IMR-90 (cell line): ENCODE measurements at regions not wholly inside any gene's neighbourhood (a gene's known extent, or its start where the extent isn't known, plus 50 kb on each side); places are given as distances from the start of the nearest gene placed in this dataset.

Experiments used
- ATAC-seq: fragments of 200-7000 bp; cut with Tn5 transposase; 2 replicates; pipeline ENCODE4 v1.9.1; 2020; ENCODE audit warnings: low read depth, mild to moderate bottlenecking, moderate library complexity
- BruUV-seq: library from RNA; stranded (reverse); fragments of 400-500 nt; replicated peaks from 2 replicates; lab custom pipeline; 2021; lab: Mats Ljungman, UMichigan
- CTCF ChIA-PET: fragments of 300-600 bp; formaldehyde crosslinking; extraction: SDS; loops from one replicate; lab custom pipeline; 2021; ENCODE audit warnings: antibody characterized with exemption; lab: Yijun Ruan, JAX
- POLR2A ChIA-PET: fragments of 300-600 bp; sonication (Branson Sonifier 250); formaldehyde crosslinking; loops from one replicate; lab custom pipeline; 2022; ENCODE audit warnings: antibody characterized with exemption; ENCODE audit not compliant: unreplicated experiment; lab: Charles Lee
- DNase-seq: peaks from one replicate; pipeline ENCODE4 v3.0.0; 2013
- H2AFZ ChIP-seq: replicated peaks from 2 replicates; pipeline ENCODE3; 2013; ENCODE audit warnings: low read length, mild to moderate bottlenecking; ENCODE audit not compliant: poor library complexity
- H2AK5ac ChIP-seq: 2 replicates; pipeline ENCODE4 v1.6.1; 2013; ENCODE audit warnings: low read depth, low read length, inconsistent platforms
- H2AK9ac ChIP-seq: replicated peaks from 2 replicates; pipeline ENCODE3; 2013; ENCODE audit warnings: mild to moderate bottlenecking, low read depth, low read length, moderate library complexity; ENCODE audit not compliant: poor library complexity
- H2BK120ac ChIP-seq: 2 replicates; pipeline ENCODE4 v1.6.1; 2013; ENCODE audit warnings: low read depth, low read length, inconsistent platforms
- H2BK15ac ChIP-seq: 3 replicates; pipeline ENCODE4 v1.6.1; 2013; ENCODE audit warnings: low read depth, low read length, inconsistent platforms
- H2BK20ac ChIP-seq: 2 replicates; pipeline ENCODE4 v1.6.1; 2013; ENCODE audit warnings: low read depth, mild to moderate bottlenecking, inconsistent platforms, low read length, moderate library complexity
- H2BK5ac ChIP-seq: 2 replicates; pipeline ENCODE4 v1.6.1; 2013; ENCODE audit warnings: mild to moderate bottlenecking, low read depth, low read length, inconsistent platforms; ENCODE audit not compliant: poor library complexity, severe bottlenecking
- H3K14ac ChIP-seq: replicated peaks from 2 replicates; pipeline ENCODE4 v1.6.1; 2013; ENCODE audit warnings: low read depth, low read length, inconsistent platforms
- H3K18ac ChIP-seq: 2 replicates; pipeline ENCODE4 v1.6.1; 2013; ENCODE audit warnings: low read depth, low read length, control low read depth
- H3K23ac ChIP-seq: 2 replicates; pipeline ENCODE4 v1.6.1; 2013; ENCODE audit warnings: low read depth, low read length, inconsistent platforms
- H3K27ac ChIP-seq: 2 replicates; pipeline ENCODE4 v1.5.1; 2013; ENCODE audit warnings: mild to moderate bottlenecking, control low read depth, low read length; ENCODE audit not compliant: insufficient read depth
- H3K27me3 ChIP-seq: 2 replicates; pipeline ENCODE4 v1.6.1; 2013; ENCODE audit warnings: low read length; ENCODE audit not compliant: control insufficient read depth, insufficient read depth
- H3K36me3 ChIP-seq: 2 replicates; pipeline ENCODE4 v1.6.1; 2013; ENCODE audit warnings: low read length, mixed read lengths; ENCODE audit not compliant: control insufficient read depth, insufficient read depth
- H3K4ac ChIP-seq: 2 replicates; pipeline ENCODE4 v1.6.1; 2013; ENCODE audit warnings: low read depth, low read length, inconsistent platforms
- H3K4me1 ChIP-seq: 2 replicates; pipeline ENCODE4 v1.6.1; 2013; ENCODE audit warnings: low read length, mixed read lengths; ENCODE audit not compliant: control insufficient read depth, insufficient read depth
- H3K4me2 ChIP-seq: 2 replicates; pipeline ENCODE4 v1.6.1; 2013; ENCODE audit warnings: low read depth, mild to moderate bottlenecking, control low read depth, low read length, moderate library complexity
- H3K4me3 ChIP-seq: 2 replicates; pipeline ENCODE4 v1.5.1; 2013; ENCODE audit warnings: low read depth, mild to moderate bottlenecking, control low read depth, low read length, moderate library complexity; ENCODE audit not compliant: insufficient read depth
- H3K56ac ChIP-seq: 2 replicates; pipeline ENCODE4 v1.6.1; 2013; ENCODE audit warnings: low read length, inconsistent platforms; ENCODE audit not compliant: insufficient read depth; ENCODE audit errors: extremely low read depth
- H3K79me1 ChIP-seq, 2 experiments: 2 replicates each; pipeline ENCODE4 v1.6.1; 2013; ENCODE audit warnings: low read length in 2 of 2, inconsistent platforms in 1 of 2, low read depth in 1 of 2
- H3K9ac ChIP-seq: 2 replicates; pipeline ENCODE4 v1.6.1; 2013; ENCODE audit warnings: low read depth, low read length, control low read depth
- H3K9me1 ChIP-seq: 2 replicates; pipeline ENCODE4 v1.6.1; 2013; ENCODE audit warnings: low read length, inconsistent platforms; ENCODE audit not compliant: insufficient read depth
- H3K9me3 ChIP-seq: 2 replicates; pipeline ENCODE4 v1.6.1; 2013; ENCODE audit warnings: low read length; ENCODE audit not compliant: control insufficient read depth, insufficient read depth
- H4K20me1 ChIP-seq: 2 replicates; pipeline ENCODE4 v1.6.1; 2013; ENCODE audit warnings: low read length, inconsistent platforms; ENCODE audit not compliant: insufficient read depth
- H4K5ac ChIP-seq: 2 replicates; pipeline ENCODE4 v1.6.1; 2013; ENCODE audit warnings: mild to moderate bottlenecking, low read depth, low read length, control low read depth
- H4K8ac ChIP-seq, 2 experiments: 2 replicates each; pipeline ENCODE4 v1.6.1; 2013; ENCODE audit warnings: low read depth in 2 of 2, low read length in 2 of 2, control low read depth in 1 of 2, inconsistent platforms in 1 of 2
- H4K91ac ChIP-seq: 2 replicates; pipeline ENCODE4 v1.6.1; 2013; ENCODE audit warnings: low read depth, low read length, inconsistent platforms; ENCODE audit not compliant: insufficient read depth
- USF2 ChIP-seq: fragments of 150-350 bp; IDR thresholded peaks from 2 replicates; pipeline ENCODE4 v1.6.1; 2017; ENCODE audit warnings: mild to moderate bottlenecking, antibody characterized with exemption, low read length, low read depth
- WGBS, 2 experiments: methylation state at CpG; one replicate each; pipeline versions ENCODE4 v1.1.5 to v1.1.7; 2013; ENCODE audit warnings: missing lambda C conversion rate in 2 of 2; ENCODE audit not compliant: insufficient read length in 1 of 2; ENCODE audit errors: extremely low coverage in 2 of 2; 5-methylcytosine and 5-hydroxymethylcytosine counted together
- dilution Hi-C: fragments of 300-500 bp; cut with HindIII; formaldehyde crosslinking; loops from one replicate; pipeline ENCODE4 v1.14.3; 2018; ENCODE audit warnings: low sequenced_read_pairs; ENCODE audit not compliant: unreplicated experiment
- in situ Hi-C: fragments of 300-500 bp; cut with MboI; formaldehyde crosslinking; loops from 3 replicates; pipeline ENCODE4 v1.14.3; 2019; ENCODE audit warnings: low sequenced_read_pairs, inconsistent platforms, mixed read lengths
- intact Hi-C: fragments of 100-400 bp; cut with micrococcal nuclease; formaldehyde crosslinking; loops from 2 replicates; pipeline ENCODE4 v1.10.0; 2022

GRCh38 chr5:133869519-133870335, 98.7 kb downstream of the C5orf15 start:
- no peaks in the 10 kb centered on the region for H3K9me3 ChIP-seq
- intact Hi-C loops, result loop anchor here (1.0 to 5.0 kb wide), 4 partner anchors 115 to 758 kb away; no protein-coding TSS in a partner anchor
- peaks cover 20% of the 10 kb centered on the region; the same call in 1 of the 2 replicates for H3K27me3 ChIP-seq
- H3K4me1 ChIP-seq, result no peaks in the 10 kb centered on the region
- no peak overlapping the region for H2BK5ac ChIP-seq
- H3K56ac ChIP-seq, result no peak overlapping the region
- DNase-seq, result no peak
- no peak overlapping the region for H3K4ac ChIP-seq
- no peak overlapping the region for H2AK9ac ChIP-seq
- no peak overlapping the region for H4K8ac ChIP-seq
- WGBS, 2 experiments, result 80% methylated on average over 1 of the region's 13 CpGs; no CpG with 5 or more reads in 1 of the 2 experiments
- no peak overlapping the region for H4K91ac ChIP-seq
- no peaks in the 10 kb centered on the region for H3K36me3 ChIP-seq
- H2AFZ ChIP-seq, result peak overlapping the region; percentile 57
- no peak overlapping the region for H2AK5ac ChIP-seq
- no peak overlapping the region for H2BK120ac ChIP-seq
- H2BK20ac ChIP-seq, result no peak overlapping the region
- H3K27ac ChIP-seq, result no peak overlapping the region
- H3K14ac ChIP-seq, result no peak overlapping the region
- no peak overlapping the region for H3K23ac ChIP-seq
- H3K9me1 ChIP-seq, result no peaks in the 10 kb centered on the region
- dilution Hi-C loops, result no loop called here
- TF ChIP-seq USF2, result no peak
- H3K4me3 ChIP-seq, result no peak overlapping the region
- ChIA-PET POLR2A (no interaction called here), CTCF (interaction anchor here (0.6 to 1.6 kb wide), 2 partner anchors 13 to 758 kb away, joined by 3 to 4 read pairs; no protein-coding TSS in a partner anchor)
- H4K5ac ChIP-seq, result no peak overlapping the region
- no peak overlapping the region for H3K18ac ChIP-seq
- H3K9ac ChIP-seq, result no peak overlapping the region
- no TSS peak for BruUV-seq
- in situ Hi-C loops, result no loop called here
- no peak overlapping the region for H2BK15ac ChIP-seq
- no peak overlapping the region for H3K4me2 ChIP-seq
- ATAC-seq, result no peak
- H4K20me1 ChIP-seq, result no peaks in the 10 kb centered on the region
- no peaks in the 10 kb centered on the region for H3K79me1 ChIP-seq
